Astrocyte (in vitro differentiated cells and primary cell): ENCODE measurements at regions not wholly inside any gene's neighbourhood (a gene's known extent, or its start where the extent isn't known, plus 50 kb on each side); places are given as distances from the start of the nearest gene placed in this dataset.

Source experiments
- DNase-seq: peaks from one replicate; pipeline ENCODE4 v3.0.0-alpha.2; 2010; ENCODE audit warnings: low read depth
- FAIRE-seq: peaks from 2 replicates; lab custom pipeline; 2011; peaks lifted over from hg19 to GRCh38; lab: Jason Lieb, UNC
- H2AFZ ChIP-seq: 2 replicates; pipeline ENCODE4 v1.6.0; 2012; ENCODE audit warnings: low read depth, low read length, inconsistent platforms
- H3K27ac ChIP-seq: 2 replicates; pipeline ENCODE4 v1.5.1; 2011; ENCODE audit warnings: low read depth, low read length, inconsistent platforms
- H3K27me3 ChIP-seq: 2 replicates; pipeline ENCODE4 v1.6.0; 2011; ENCODE audit warnings: low read length, inconsistent platforms; ENCODE audit not compliant: insufficient read depth
- H3K36me3 ChIP-seq: 2 replicates; pipeline ENCODE4 v1.5.1; 2011; ENCODE audit warnings: low read length, inconsistent platforms; ENCODE audit not compliant: insufficient read depth
- H3K4me1 ChIP-seq: 2 replicates; pipeline ENCODE4 v1.5.1; 2011; ENCODE audit warnings: low read length, inconsistent platforms; ENCODE audit not compliant: insufficient read depth
- H3K4me2 ChIP-seq: 2 replicates; pipeline ENCODE4 v1.6.0; 2012; ENCODE audit warnings: low read length, inconsistent platforms
- H3K4me3 ChIP-seq: 2 replicates; pipeline ENCODE4 v1.5.1; 2011; ENCODE audit warnings: low read depth, mild to moderate bottlenecking, low read length, inconsistent platforms; ENCODE audit not compliant: insufficient read depth
- H3K79me2 ChIP-seq: 2 replicates; pipeline ENCODE4 v1.6.0; 2012; ENCODE audit warnings: mild to moderate bottlenecking, low read length, inconsistent platforms; ENCODE audit not compliant: insufficient read depth
- H3K9ac ChIP-seq: 2 replicates; pipeline ENCODE4 v1.6.0; 2012; ENCODE audit warnings: mild to moderate bottlenecking, low read length, inconsistent platforms
- H3K9me3 ChIP-seq: 2 replicates; pipeline ENCODE4 v1.5.1; 2012; ENCODE audit warnings: low read depth, mild to moderate bottlenecking, low read length, inconsistent platforms; ENCODE audit not compliant: insufficient read depth
- H4K20me1 ChIP-seq: 2 replicates; pipeline ENCODE4 v1.6.0; 2012; ENCODE audit warnings: low read length, inconsistent platforms; ENCODE audit not compliant: insufficient read depth
- H3K27ac Mint-ChIP-seq: one replicate; pipeline ENCODE4 v1.8.0; 2021; ENCODE audit warnings: mild to moderate bottlenecking, mixed read lengths; ENCODE audit not compliant: unreplicated experiment
- H3K27me3 Mint-ChIP-seq: one replicate; pipeline ENCODE4 v1.8.0; 2021; ENCODE audit warnings: low read depth, mixed read lengths; ENCODE audit not compliant: unreplicated experiment
- H3K36me3 Mint-ChIP-seq: one replicate; pipeline ENCODE4 v1.8.0; 2021; ENCODE audit warnings: low read depth, mixed read lengths; ENCODE audit not compliant: unreplicated experiment
- H3K4me1 Mint-ChIP-seq: one replicate; pipeline ENCODE4 v1.8.0; 2021; ENCODE audit warnings: low read depth, mixed read lengths; ENCODE audit not compliant: unreplicated experiment
- H3K4me3 Mint-ChIP-seq: one replicate; pipeline ENCODE4 v1.8.0; 2021; ENCODE audit warnings: mild to moderate bottlenecking, moderate library complexity, mixed read lengths; ENCODE audit not compliant: unreplicated experiment
- H3K9me3 Mint-ChIP-seq: one replicate; pipeline ENCODE4 v1.8.0; 2021; ENCODE audit warnings: mild to moderate bottlenecking, mixed read lengths; ENCODE audit not compliant: unreplicated experiment
- EZH2 ChIP-seq: IDR thresholded peaks from 2 replicates; pipeline ENCODE4 v1.6.1; 2012; ENCODE audit warnings: mild to moderate bottlenecking, low read length, inconsistent platforms; ENCODE audit not compliant: insufficient read depth
- TF ChIP-seq, protein P1 (sequence below): IDR thresholded peaks from 2 replicates; pipeline ENCODE4 v1.5.1; 2011; ENCODE audit warnings: low read depth, mild to moderate bottlenecking, inconsistent platforms, low read length, moderate library complexity; ENCODE audit not compliant: insufficient read depth

DNA sequence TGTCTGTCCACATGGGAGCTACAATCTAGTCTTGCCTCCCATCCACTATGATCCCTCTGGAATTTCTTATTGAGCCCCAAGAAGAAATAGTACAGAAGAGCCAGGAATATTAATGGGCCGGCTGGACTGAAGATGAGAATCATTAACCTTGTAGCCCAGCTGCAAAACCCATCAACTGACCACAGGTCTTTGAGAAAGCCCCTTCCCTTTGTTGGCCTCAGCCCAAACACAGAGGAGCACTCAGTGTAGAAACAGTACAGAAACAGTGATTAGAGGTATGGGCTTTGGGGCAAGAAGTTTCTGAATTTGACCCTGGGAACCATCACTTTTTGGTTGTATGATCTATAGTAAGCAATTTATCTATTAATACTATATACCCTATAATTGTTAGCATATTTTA lies 76.8 kb upstream of the RAB40AL start:
- FAIRE-seq = no peak
- no peak overlapping the region for H3K27ac Mint-ChIP-seq
- no peaks in the 10 kb centered on the region for H3K9me3 ChIP-seq
- no peak overlapping the region for H3K4me3 ChIP-seq
- H3K27me3 Mint-ChIP-seq = no peaks in the 10 kb centered on the region
- H3K27ac ChIP-seq = no peak overlapping the region
- H3K4me2 ChIP-seq = no peak overlapping the region
- no peaks in the 10 kb centered on the region for H3K9me3 Mint-ChIP-seq
- H3K79me2 ChIP-seq = no peaks in the 10 kb centered on the region
- no peak for DNase-seq
- no peaks in the 10 kb centered on the region for H4K20me1 ChIP-seq
- H2AFZ ChIP-seq = no peak overlapping the region
- no peak overlapping the region for H3K4me3 Mint-ChIP-seq
- H3K36me3 Mint-ChIP-seq = no peaks in the 10 kb centered on the region
- no peak for TF ChIP-seq EZH2
- TF ChIP-seq, protein P1, sequence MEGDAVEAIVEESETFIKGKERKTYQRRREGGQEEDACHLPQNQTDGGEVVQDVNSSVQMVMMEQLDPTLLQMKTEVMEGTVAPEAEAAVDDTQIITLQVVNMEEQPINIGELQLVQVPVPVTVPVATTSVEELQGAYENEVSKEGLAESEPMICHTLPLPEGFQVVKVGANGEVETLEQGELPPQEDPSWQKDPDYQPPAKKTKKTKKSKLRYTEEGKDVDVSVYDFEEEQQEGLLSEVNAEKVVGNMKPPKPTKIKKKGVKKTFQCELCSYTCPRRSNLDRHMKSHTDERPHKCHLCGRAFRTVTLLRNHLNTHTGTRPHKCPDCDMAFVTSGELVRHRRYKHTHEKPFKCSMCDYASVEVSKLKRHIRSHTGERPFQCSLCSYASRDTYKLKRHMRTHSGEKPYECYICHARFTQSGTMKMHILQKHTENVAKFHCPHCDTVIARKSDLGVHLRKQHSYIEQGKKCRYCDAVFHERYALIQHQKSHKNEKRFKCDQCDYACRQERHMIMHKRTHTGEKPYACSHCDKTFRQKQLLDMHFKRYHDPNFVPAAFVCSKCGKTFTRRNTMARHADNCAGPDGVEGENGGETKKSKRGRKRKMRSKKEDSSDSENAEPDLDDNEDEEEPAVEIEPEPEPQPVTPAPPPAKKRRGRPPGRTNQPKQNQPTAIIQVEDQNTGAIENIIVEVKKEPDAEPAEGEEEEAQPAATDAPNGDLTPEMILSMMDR = no peak
- H3K4me1 ChIP-seq = no peaks in the 10 kb centered on the region
- H3K36me3 ChIP-seq = no peaks in the 10 kb centered on the region
- peaks cover 3% of the 10 kb centered on the region for H3K4me1 Mint-ChIP-seq
- no peak overlapping the region for H3K9ac ChIP-seq
- no peaks in the 10 kb centered on the region for H3K27me3 ChIP-seq

DNA sequence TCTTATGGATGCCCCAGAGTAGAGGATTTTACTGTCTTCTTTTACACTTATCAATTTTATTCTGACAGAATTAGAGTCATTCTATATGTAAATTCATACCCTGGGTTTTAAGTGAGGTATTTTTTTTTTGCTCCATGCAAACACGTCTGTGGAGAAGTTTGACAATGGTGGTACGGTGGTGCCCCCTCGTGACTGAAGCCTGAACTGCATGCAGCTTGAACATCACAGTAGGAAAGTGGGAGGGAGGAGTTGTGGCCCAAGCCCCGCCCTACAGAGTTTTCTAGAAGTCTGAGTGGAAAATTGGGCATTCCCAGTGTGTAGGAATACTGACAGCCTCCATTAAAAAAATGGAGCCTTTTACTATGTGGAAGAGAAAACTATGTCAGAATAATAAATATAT lies 73.3 kb upstream of the RAB40AL start:
- TF ChIP-seq EZH2 = no peak
- TF ChIP-seq, protein P1 = peak; percentile 76
- Histone ChIP-seq H3K4me1 (no peaks in the 10 kb centered on the region), H3K9me3 (no peaks in the 10 kb centered on the region), H3K27ac (no peak overlapping the region), H3K9ac (no peak overlapping the region), H3K4me2 (no peak overlapping the region), H3K36me3 (no peaks in the 10 kb centered on the region), H2AFZ (no peak overlapping the region), H3K79me2 (no peaks in the 10 kb centered on the region), H3K27me3 (no peaks in the 10 kb centered on the region), H3K4me3 (no peak overlapping the region), H4K20me1 (no peaks in the 10 kb centered on the region)
- Mint-ChIP-seq H3K27ac (no peak overlapping the region), H3K9me3 (no peaks in the 10 kb centered on the region), H3K4me1 (peaks cover under 1% of the 10 kb centered on the region), H3K27me3 (no peaks in the 10 kb centered on the region), H3K36me3 (no peaks in the 10 kb centered on the region), H3K4me3 (no peak overlapping the region)
- peak; percentile 37 for DNase-seq
- FAIRE-seq = peak; percentile 98

DNA sequence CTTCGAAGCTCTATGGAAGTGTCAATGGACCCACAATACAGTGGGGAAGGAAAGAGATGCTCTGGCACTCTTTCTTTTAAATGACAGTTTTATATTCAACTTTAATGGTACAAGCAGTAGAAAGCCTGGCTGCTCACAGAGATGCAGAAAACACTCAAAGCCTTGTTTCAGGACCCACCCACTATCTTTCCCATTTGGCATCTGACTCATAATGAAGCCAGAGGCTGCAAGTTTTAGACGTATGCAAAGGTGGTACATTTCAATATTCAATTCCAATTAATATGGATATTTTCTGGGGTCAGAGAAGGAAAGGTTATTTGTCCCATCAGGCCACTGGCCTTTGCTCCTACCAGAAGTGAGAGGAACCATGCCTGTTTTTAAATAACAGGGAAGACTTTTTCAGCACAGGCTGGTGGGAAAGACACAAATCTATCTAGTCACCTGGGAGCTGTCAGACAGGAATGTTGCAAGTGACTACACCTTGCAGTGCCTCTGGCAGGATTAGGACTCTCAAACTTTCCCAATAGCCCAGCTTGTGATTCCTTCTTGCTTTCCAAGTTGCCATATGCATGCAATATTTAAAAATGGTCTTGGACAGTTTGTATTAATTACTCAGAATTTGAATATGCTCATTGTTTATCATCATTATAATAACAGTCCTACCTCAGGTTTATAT lies 70.0 kb upstream of the RAB40AL start:
- no peak overlapping the region for H3K4me3 Mint-ChIP-seq
- no peaks in the 10 kb centered on the region for H3K9me3 ChIP-seq
- no peak for FAIRE-seq
- no peaks in the 10 kb centered on the region for H3K36me3 Mint-ChIP-seq
- H3K4me3 ChIP-seq = no peak overlapping the region
- H3K79me2 ChIP-seq = no peaks in the 10 kb centered on the region
- H3K4me1 Mint-ChIP-seq = no peaks in the 10 kb centered on the region
- DNase-seq = no peak
- H3K9ac ChIP-seq = no peak overlapping the region
- H3K9me3 Mint-ChIP-seq = no peaks in the 10 kb centered on the region
- H2AFZ ChIP-seq = no peak overlapping the region
- no peaks in the 10 kb centered on the region for H4K20me1 ChIP-seq
- no peak overlapping the region for H3K4me2 ChIP-seq
- no peaks in the 10 kb centered on the region for H3K27me3 ChIP-seq
- TF ChIP-seq, protein P1 = no peak
- no peak for TF ChIP-seq EZH2
- no peaks in the 10 kb centered on the region for H3K27me3 Mint-ChIP-seq
- no peak overlapping the region for H3K27ac Mint-ChIP-seq
- no peak overlapping the region for H3K27ac ChIP-seq
- H3K4me1 ChIP-seq = no peaks in the 10 kb centered on the region
- no peaks in the 10 kb centered on the region for H3K36me3 ChIP-seq
